HepG2 (cell line): ENCODE measurements at regions not wholly inside any gene's neighbourhood (a gene's known extent, or its start where the extent isn't known, plus 50 kb on each side); places are given as distances from the start of the nearest gene placed in this dataset.
A peak's percentile ranks its signal among the peaks of the same experiment; 100 is the strongest.
"Not testable (repeated sequence)": the region's sequence is repeated elsewhere in the genome, so short reads cannot be mapped to it uniquely, and the experiment has no call there.

Experiments used
- ELF3 ChIP-seq: IDR thresholded peaks from 2 replicates; pipeline ENCODE4 v1.6.1; 2016; ENCODE audit warnings: missing genetic modification reagents, missing compliant biosample characterization
- FOSL2 ChIP-seq: sonication (generic); formaldehyde crosslinking; IDR thresholded peaks from 2 replicates; pipeline ENCODE4 v1.4.0; 2020; ENCODE audit warnings: missing genetic modification reagents
- FOXA3 ChIP-seq: IDR thresholded peaks from 2 replicates; pipeline ENCODE4 v1.6.1; 2016; ENCODE audit warnings: missing genetic modification reagents, missing compliant biosample characterization
- FOXO1 ChIP-seq: sonication (generic); formaldehyde crosslinking; IDR thresholded peaks from 2 replicates; pipeline ENCODE4 v1.4.0; 2020; ENCODE audit warnings: missing genetic modification reagents
- GATA4 ChIP-seq: sonication (generic); IDR thresholded peaks from 2 replicates; pipeline ENCODE4 v1.6.1; 2016; ENCODE audit warnings: antibody characterized with exemption, low read depth, borderline replicate concordance
- GATAD2A ChIP-seq: IDR thresholded peaks from 2 replicates; pipeline ENCODE4 v1.6.1; 2016
- HNF4A ChIP-seq: sonication (generic); formaldehyde crosslinking; IDR thresholded peaks from 2 replicates; pipeline ENCODE4 v1.4.0; 2020; ENCODE audit warnings: missing genetic modification reagents
- NFYC ChIP-seq: IDR thresholded peaks from 2 replicates; pipeline ENCODE4 v1.6.1; 2016; ENCODE audit warnings: missing genetic modification reagents, missing compliant biosample characterization
- NONO ChIP-seq, 2 experiments: fragments of 450-650 bp in 1 of 2; sonication (generic) in 1 of 2; formaldehyde crosslinking in 1 of 2; IDR thresholded peaks in 1 of 2; conservative IDR thresholded peaks in 1 of 2; 2 replicates each; pipeline versions ENCODE4 v1.6.1 to v1.8.0; 2017 to 2022; ENCODE audit warnings: mild to moderate bottlenecking in 1 of 2, missing genetic modification reagents in 1 of 2, moderate library complexity in 1 of 2
- RXRB ChIP-seq: IDR thresholded peaks from 2 replicates; pipeline ENCODE4 v1.6.1; 2016; ENCODE audit warnings: borderline replicate concordance, missing genetic modification reagents, missing compliant biosample characterization
- SOX13 ChIP-seq, 3 experiments: fragments of 450-650 bp in 1 of 3; sonication (generic) in 1 of 3; formaldehyde crosslinking in 1 of 3; IDR thresholded peaks in 2 of 3; conservative IDR thresholded peaks in 1 of 3; 2 replicates each; pipeline versions ENCODE4 v1.5.0 to v1.6.1; 2016 to 2020; ENCODE audit warnings: antibody characterized with exemption in 1 of 3, mild to moderate bottlenecking in 1 of 3, missing compliant biosample characterization in 1 of 3, missing genetic modification reagents in 1 of 3, moderate library complexity in 1 of 3
- SOX6 ChIP-seq, 2 experiments: fragments of 450-650 bp in 1 of 2; sonication (generic) in 1 of 2; formaldehyde crosslinking in 1 of 2; IDR thresholded peaks; 2 replicates each; pipeline versions ENCODE4 v1.4.0 to v1.6.1; 2017 to 2020; ENCODE audit warnings: antibody characterized with exemption in 1 of 2, mild to moderate bottlenecking in 1 of 2, missing genetic modification reagents in 1 of 2
- ZEB1 ChIP-seq: IDR thresholded peaks from 2 replicates; pipeline ENCODE4 v1.6.1; 2012; ENCODE audit warnings: mild to moderate bottlenecking, low read depth, inconsistent platforms; ENCODE audit not compliant: insufficient replicate concordance
- ZNF501 ChIP-seq: sonication (generic); formaldehyde crosslinking; IDR thresholded peaks from 2 replicates; pipeline ENCODE4 v1.5.1; 2020; ENCODE audit warnings: mild to moderate bottlenecking, moderate library complexity, missing genetic modification reagents
- TF ChIP-seq, protein P1 (sequence below), 2 experiments: fragments of 450-650 bp in 1 of 2; sonication (generic) in 1 of 2; formaldehyde crosslinking; IDR thresholded peaks; 2 replicates each; pipeline versions ENCODE4 v1.5.0 to v1.8.0; 2020 to 2022; ENCODE audit warnings: mild to moderate bottlenecking in 1 of 2, missing genetic modification reagents in 1 of 2
- TF ChIP-seq, protein P2 (sequence below): IDR thresholded peaks from 2 replicates; pipeline ENCODE4 v1.6.1; 2016; ENCODE audit warnings: mild to moderate bottlenecking
- TF ChIP-seq, protein P3 (sequence below): sonication (generic); formaldehyde crosslinking; IDR thresholded peaks from 2 replicates; pipeline ENCODE4 v1.4.0; 2020; ENCODE audit warnings: missing genetic modification reagents
- TF ChIP-seq, protein P4 (sequence below): sonication (generic); formaldehyde crosslinking; IDR thresholded peaks from 2 replicates; pipeline ENCODE4 v1.4.0; 2020; ENCODE audit warnings: missing genetic modification reagents, mild to moderate bottlenecking, borderline replicate concordance
- TF ChIP-seq, protein P5 (sequence below): sonication (generic); formaldehyde crosslinking; IDR thresholded peaks from 2 replicates; pipeline ENCODE4 v1.4.0; 2020; ENCODE audit warnings: missing genetic modification reagents

DNA sequence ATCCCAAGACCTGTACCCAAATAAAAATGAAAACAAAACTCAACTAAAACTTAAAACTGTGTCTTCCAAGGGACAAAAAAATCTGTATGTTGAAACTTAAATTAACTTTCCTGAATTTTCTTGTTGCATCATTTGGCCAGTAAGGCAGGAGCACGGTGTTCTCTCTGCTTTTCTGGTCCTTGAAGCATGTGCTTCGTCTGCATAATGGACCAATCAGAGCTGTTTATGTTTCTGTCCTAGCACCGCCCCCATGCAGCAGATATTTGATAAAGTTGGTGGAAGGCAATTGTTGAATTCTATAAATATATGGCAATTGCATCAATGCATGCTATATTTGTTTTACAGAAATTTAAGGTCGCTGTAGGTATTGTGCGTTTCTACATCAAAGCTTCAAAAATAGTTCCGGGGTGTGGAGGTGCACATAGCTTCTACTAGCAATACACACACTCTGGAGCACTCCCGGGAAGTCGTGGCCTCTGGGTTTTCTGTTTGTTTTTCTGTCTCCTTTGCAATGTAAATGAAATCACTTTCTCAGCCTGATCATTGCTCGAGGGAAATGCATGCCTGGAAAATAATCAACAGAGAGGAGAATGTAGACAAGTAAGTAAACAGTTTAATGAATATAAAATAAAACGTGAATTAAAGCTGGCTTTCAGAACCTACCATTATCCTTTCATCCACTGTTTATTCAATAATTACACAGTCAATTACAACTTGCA, 206.3 kb downstream of the BCAS1 start (continued):
- TF ChIP-seq, protein P1, sequence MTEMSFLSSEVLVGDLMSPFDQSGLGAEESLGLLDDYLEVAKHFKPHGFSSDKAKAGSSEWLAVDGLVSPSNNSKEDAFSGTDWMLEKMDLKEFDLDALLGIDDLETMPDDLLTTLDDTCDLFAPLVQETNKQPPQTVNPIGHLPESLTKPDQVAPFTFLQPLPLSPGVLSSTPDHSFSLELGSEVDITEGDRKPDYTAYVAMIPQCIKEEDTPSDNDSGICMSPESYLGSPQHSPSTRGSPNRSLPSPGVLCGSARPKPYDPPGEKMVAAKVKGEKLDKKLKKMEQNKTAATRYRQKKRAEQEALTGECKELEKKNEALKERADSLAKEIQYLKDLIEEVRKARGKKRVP (CRISPR knock-in tag; IDR thresholded peaks at IDR 0.05) = peak in 1 of 2 experiments; percentile 78; a peak in 2 of 4 replicates
- TF ChIP-seq, protein P2, sequence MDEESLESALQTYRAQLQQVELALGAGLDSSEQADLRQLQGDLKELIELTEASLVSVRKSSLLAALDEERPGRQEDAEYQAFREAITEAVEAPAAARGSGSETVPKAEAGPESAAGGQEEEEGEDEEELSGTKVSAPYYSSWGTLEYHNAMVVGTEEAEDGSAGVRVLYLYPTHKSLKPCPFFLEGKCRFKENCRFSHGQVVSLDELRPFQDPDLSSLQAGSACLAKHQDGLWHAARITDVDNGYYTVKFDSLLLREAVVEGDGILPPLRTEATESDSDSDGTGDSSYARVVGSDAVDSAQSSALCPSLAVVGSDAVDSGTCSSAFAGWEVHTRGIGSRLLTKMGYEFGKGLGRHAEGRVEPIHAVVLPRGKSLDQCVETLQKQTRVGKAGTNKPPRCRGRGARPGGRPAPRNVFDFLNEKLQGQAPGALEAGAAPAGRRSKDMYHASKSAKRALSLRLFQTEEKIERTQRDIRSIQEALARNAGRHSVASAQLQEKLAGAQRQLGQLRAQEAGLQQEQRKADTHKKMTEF = peak; percentile 71
- peak; percentile 92 for TF ChIP-seq GATAD2A (CRISPR knock-in tag)
- TF ChIP-seq ELF3 (CRISPR knock-in tag) = peak; percentile 56; the same call in 1 of the 2 replicates
- TF ChIP-seq FOSL2 (CRISPR knock-in tag) = peak; percentile 36; the same call in 1 of the 2 replicates
- TF ChIP-seq HNF4A (CRISPR knock-in tag) = 0 out of 2 replicates have a peak, but pooled peaks have one; percentile 32
- peak; percentile 88 for TF ChIP-seq FOXA3 (CRISPR knock-in tag)
- TF ChIP-seq ZEB1 = peak; percentile 41
- TF ChIP-seq NFYC (CRISPR knock-in tag) = peak; percentile 59
- TF ChIP-seq SOX6, NONO (IDR thresholded peaks at IDR 0.05): not testable (repeated sequence)
- peak; percentile 90 for TF ChIP-seq SOX6 (CRISPR knock-in tag; IDR thresholded peaks at IDR 0.05)
- peak; percentile 53; the same call in 1 of the 2 replicates for TF ChIP-seq NONO (CRISPR knock-in tag; conservative IDR thresholded peaks at IDR 0.05)
- peak; percentile 75; the same call in 1 of the 2 replicates for TF ChIP-seq GATA4
- 0 out of 2 replicates have a peak, but pooled peaks have one; percentile 55 for TF ChIP-seq ZNF501 (CRISPR knock-in tag)
- TF ChIP-seq, protein P3, sequence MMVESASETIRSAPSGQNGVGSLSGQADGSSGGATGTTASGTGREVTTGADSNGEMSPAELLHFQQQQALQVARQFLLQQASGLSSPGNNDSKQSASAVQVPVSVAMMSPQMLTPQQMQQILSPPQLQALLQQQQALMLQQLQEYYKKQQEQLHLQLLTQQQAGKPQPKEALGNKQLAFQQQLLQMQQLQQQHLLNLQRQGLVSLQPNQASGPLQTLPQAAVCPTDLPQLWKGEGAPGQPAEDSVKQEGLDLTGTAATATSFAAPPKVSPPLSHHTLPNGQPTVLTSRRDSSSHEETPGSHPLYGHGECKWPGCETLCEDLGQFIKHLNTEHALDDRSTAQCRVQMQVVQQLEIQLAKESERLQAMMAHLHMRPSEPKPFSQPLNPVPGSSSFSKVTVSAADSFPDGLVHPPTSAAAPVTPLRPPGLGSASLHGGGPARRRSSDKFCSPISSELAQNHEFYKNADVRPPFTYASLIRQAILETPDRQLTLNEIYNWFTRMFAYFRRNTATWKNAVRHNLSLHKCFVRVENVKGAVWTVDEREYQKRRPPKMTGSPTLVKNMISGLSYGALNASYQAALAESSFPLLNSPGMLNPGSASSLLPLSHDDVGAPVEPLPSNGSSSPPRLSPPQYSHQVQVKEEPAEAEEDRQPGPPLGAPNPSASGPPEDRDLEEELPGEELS (CRISPR knock-in tag) = peak; percentile 96
- TF ChIP-seq SOX13 (IDR thresholded peaks at IDR 0.05) = 0 out of 2 replicates have a peak, but pooled peaks have one; percentile 15
- peak in 1 of 2 experiments; percentile 89; a peak in 2 of 4 replicates for TF ChIP-seq SOX13 (CRISPR knock-in tag; conservative IDR thresholded peaks at IDR 0.05 in 1 of 2, IDR thresholded peaks at IDR 0.05 in 1 of 2)
- TF ChIP-seq, protein P4, sequence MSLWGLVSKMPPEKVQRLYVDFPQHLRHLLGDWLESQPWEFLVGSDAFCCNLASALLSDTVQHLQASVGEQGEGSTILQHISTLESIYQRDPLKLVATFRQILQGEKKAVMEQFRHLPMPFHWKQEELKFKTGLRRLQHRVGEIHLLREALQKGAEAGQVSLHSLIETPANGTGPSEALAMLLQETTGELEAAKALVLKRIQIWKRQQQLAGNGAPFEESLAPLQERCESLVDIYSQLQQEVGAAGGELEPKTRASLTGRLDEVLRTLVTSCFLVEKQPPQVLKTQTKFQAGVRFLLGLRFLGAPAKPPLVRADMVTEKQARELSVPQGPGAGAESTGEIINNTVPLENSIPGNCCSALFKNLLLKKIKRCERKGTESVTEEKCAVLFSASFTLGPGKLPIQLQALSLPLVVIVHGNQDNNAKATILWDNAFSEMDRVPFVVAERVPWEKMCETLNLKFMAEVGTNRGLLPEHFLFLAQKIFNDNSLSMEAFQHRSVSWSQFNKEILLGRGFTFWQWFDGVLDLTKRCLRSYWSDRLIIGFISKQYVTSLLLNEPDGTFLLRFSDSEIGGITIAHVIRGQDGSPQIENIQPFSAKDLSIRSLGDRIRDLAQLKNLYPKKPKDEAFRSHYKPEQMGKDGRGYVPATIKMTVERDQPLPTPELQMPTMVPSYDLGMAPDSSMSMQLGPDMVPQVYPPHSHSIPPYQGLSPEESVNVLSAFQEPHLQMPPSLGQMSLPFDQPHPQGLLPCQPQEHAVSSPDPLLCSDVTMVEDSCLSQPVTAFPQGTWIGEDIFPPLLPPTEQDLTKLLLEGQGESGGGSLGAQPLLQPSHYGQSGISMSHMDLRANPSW (CRISPR knock-in tag) = peak; percentile 91; the same call in 1 of the 2 replicates
- TF ChIP-seq, protein P5, sequence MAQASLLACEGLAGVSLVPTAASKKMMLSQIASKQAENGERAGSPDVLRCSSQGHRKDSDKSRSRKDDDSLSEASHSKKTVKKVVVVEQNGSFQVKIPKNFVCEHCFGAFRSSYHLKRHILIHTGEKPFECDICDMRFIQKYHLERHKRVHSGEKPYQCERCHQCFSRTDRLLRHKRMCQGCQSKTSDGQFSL (CRISPR knock-in tag) = 0 out of 2 replicates have a peak, but pooled peaks have one; percentile 33
- TF ChIP-seq RXRB (CRISPR knock-in tag) = peak; percentile 72
- peak; percentile 58; the same call in 1 of the 2 replicates for TF ChIP-seq FOXO1 (CRISPR knock-in tag)
